ENCODE measurements at regions not wholly inside any gene's neighbourhood (a gene's known extent, or its start where the extent isn't known, plus 50 kb on each side); places are given as distances from the start of the nearest gene placed in this dataset.

- no peak overlapping the region for H3K27ac Mint-ChIP-seq (ENCODE audit: low read depth, unreplicated experiment)
- H3K4me3 Mint-ChIP-seq (ENCODE audit: unreplicated experiment) = no peak overlapping the region
These were observed 302.3 kb upstream of the RUNX1 start for GRCh38 chr21:35351434-35351833.

DNA sequence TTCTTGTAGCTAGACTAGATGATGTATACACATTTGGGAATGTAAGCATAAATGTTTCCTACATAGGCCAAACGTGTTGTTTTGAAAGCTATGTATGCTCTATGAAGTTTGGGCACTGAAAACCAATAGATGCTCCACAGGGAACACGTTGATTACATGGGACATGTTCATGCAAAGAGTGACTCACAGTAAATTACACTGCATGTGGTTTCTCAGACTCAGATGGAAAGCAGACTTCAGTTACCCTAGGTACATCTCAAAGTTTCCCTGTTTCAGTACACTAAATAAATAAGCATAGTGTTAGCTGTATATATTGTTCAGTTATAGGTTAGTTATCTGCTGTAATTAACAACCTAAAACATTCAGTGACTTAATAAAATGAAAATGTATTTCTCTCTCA, 301.9 kb upstream of the RUNX1 start:
- no TSS peak for BruUV-seq (replicated peaks)

More at GRCh38 chr21:35351434-35351833, 302.3 kb upstream of the RUNX1 start:
- Mint-ChIP-seq H3K9me3 (ENCODE audit: unreplicated experiment) (no peaks in the 10 kb centered on the region), H3K36me3 (ENCODE audit: insufficient read depth, unreplicated experiment) (no peaks in the 10 kb centered on the region), H3K4me1 (ENCODE audit: insufficient read depth, unreplicated experiment) (peaks cover 15% of the 10 kb centered on the region), H3K27me3 (ENCODE audit: insufficient read depth, unreplicated experiment) (no peaks in the 10 kb centered on the region)
- no TSS peak for BruUV-seq (replicated peaks)
- ChIA-PET CTCF (no interaction called here), POLR2A (no interaction called here)
- intact Hi-C loops (cut with micrococcal nuclease) = no loop called here
- TF ChIP-seq CTCF (IDR thresholded peaks at IDR 0.05; ENCODE audit: unreplicated experiment) = no peak
- no peak for DNase-seq (ENCODE audit: unreplicated experiment)

GRCh38 chr21:35349376-35350080, 300.4 kb upstream of the RUNX1 start:
- TF ChIP-seq CTCF (IDR thresholded peaks at IDR 0.05; ENCODE audit: unreplicated experiment) = no peak
- Mint-ChIP-seq H3K4me1 (ENCODE audit: insufficient read depth, unreplicated experiment) (peaks cover 15% of the 10 kb centered on the region), H3K27me3 (ENCODE audit: insufficient read depth, unreplicated experiment) (no peaks in the 10 kb centered on the region), H3K9me3 (ENCODE audit: unreplicated experiment) (no peaks in the 10 kb centered on the region), H3K27ac (ENCODE audit: low read depth, unreplicated experiment) (no peak overlapping the region), H3K36me3 (ENCODE audit: insufficient read depth, unreplicated experiment) (no peaks in the 10 kb centered on the region), H3K4me3 (ENCODE audit: unreplicated experiment) (no peak overlapping the region)
- DNase-seq (ENCODE audit: unreplicated experiment) = no peak
- ChIA-PET POLR2A (no interaction called here), CTCF (no interaction called here)
- intact Hi-C loops (cut with micrococcal nuclease) = no loop called here
- no TSS peak for BruUV-seq (replicated peaks)

More for the DNA sequence above, 301.9 kb upstream of the RUNX1 start:
- Mint-ChIP-seq H3K27me3 (ENCODE audit: insufficient read depth, unreplicated experiment) (no peaks in the 10 kb centered on the region), H3K27ac (ENCODE audit: low read depth, unreplicated experiment) (no peak overlapping the region), H3K4me1 (ENCODE audit: insufficient read depth, unreplicated experiment) (peaks cover 15% of the 10 kb centered on the region), H3K36me3 (ENCODE audit: insufficient read depth, unreplicated experiment) (no peaks in the 10 kb centered on the region), H3K9me3 (ENCODE audit: unreplicated experiment) (no peaks in the 10 kb centered on the region), H3K4me3 (ENCODE audit: unreplicated experiment) (no peak overlapping the region)
- no peak for DNase-seq (ENCODE audit: unreplicated experiment)
- TF ChIP-seq CTCF (IDR thresholded peaks at IDR 0.05; ENCODE audit: unreplicated experiment) = no peak
- intact Hi-C loops (cut with micrococcal nuclease) = no loop called here
- POLR2A ChIA-PET = no interaction called here
- CTCF ChIA-PET = no interaction called here

DNA sequence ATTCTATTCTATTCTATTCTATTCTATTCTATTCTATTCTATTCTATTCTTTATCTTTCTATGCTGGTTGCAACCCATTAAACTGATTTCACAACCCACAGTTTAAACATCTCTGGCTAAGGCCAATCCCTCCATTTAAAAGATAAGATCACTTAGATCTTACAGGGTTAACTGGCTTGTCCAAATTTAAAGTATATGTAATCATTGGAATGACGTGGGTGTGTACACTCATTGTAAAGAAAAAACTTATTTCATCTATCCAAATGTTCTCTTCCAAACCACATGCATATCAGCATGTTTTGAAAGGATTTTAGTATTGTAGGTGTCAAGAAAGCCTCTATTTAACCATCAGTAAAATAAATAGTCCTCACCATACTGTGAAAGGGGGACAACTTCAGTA, 299.6 kb upstream of the RUNX1 start:
- intact Hi-C loops (cut with micrococcal nuclease) = no loop called here
- no TSS peak for BruUV-seq (replicated peaks)
- H3K27me3 Mint-ChIP-seq (ENCODE audit: insufficient read depth, unreplicated experiment) = no peaks in the 10 kb centered on the region
- no peak overlapping the region for H3K27ac Mint-ChIP-seq (ENCODE audit: low read depth, unreplicated experiment)
- peaks cover 15% of the 10 kb centered on the region for H3K4me1 Mint-ChIP-seq (ENCODE audit: insufficient read depth, unreplicated experiment)
- TF ChIP-seq CTCF (IDR thresholded peaks at IDR 0.05; ENCODE audit: unreplicated experiment) = no peak
- H3K4me3 Mint-ChIP-seq (ENCODE audit: unreplicated experiment) = no peak overlapping the region
- POLR2A ChIA-PET = no interaction called here
- no peak for DNase-seq (ENCODE audit: unreplicated experiment)
- no peaks in the 10 kb centered on the region for H3K36me3 Mint-ChIP-seq (ENCODE audit: insufficient read depth, unreplicated experiment)
- CTCF ChIA-PET = interaction anchor here (0.5 kb wide), 1 partner anchor 12 kb away, joined by 4 read pairs; no protein-coding TSS in a partner anchor
- H3K9me3 Mint-ChIP-seq (ENCODE audit: unreplicated experiment) = no peaks in the 10 kb centered on the region

All from MCF 10A (cell line).